GM10248 (cell line): ENCODE measurements at regions not wholly inside any gene's neighbourhood (a gene's known extent, or its start where the extent isn't known, plus 50 kb on each side); places are given as distances from the start of the nearest gene placed in this dataset.

Experiments
- CTCF ChIA-PET: fragments of 300-600 bp; sonication (Branson Sonifier 250); formaldehyde crosslinking; extraction: SDS; loops from one replicate; lab custom pipeline; 2021; ENCODE audit warnings: antibody characterized with exemption; lab: Yijun Ruan, JAX
- POLR2A ChIA-PET: fragments of 350-650 bp; sonication (Branson Sonifier 250); formaldehyde crosslinking; extraction: SDS; loops from one replicate; lab custom pipeline; 2020; ENCODE audit warnings: antibody characterized with exemption; lab: Yijun Ruan, JAX
- DNase-seq: peaks from one replicate; pipeline ENCODE4 v3.0.0; 2012; ENCODE audit errors: extremely low spot score
- CTCF ChIP-seq: IDR thresholded peaks from 2 replicates; pipeline ENCODE4 v1.5.1; 2012; ENCODE audit warnings: mild to moderate bottlenecking, low read depth; ENCODE audit errors: extremely low read depth, missing control alignments, control extremely low read depth

GRCh38 chr5:173741729-173742431 lies 125.4 kb upstream of the BOD1 start:
- CTCF ChIA-PET = interaction anchor here (0.9 to 1.5 kb wide), 2 partner anchors 11 to 13 kb away, joined by 3 to 4 read pairs; no protein-coding TSS in a partner anchor

GRCh38 chr5:173742432-173742816 lies 126.0 kb upstream of the BOD1 start:
- POLR2A ChIA-PET = interaction anchor here (0.6 kb wide), 1 partner anchor 29 kb away, joined by 3 read pairs; no protein-coding TSS in a partner anchor
- CTCF ChIA-PET = interaction anchor here (1.5 kb wide), 1 partner anchor 12 kb away, joined by 4 read pairs; no protein-coding TSS in a partner anchor
- peak; percentile 79 for DNase-seq
- TF ChIP-seq CTCF = no peak

More at GRCh38 chr5:173741729-173742431, 125.4 kb upstream of the BOD1 start:
- POLR2A ChIA-PET = interaction anchor here (0.6 kb wide), 1 partner anchor 29 kb away, joined by 3 read pairs; no protein-coding TSS in a partner anchor
- TF ChIP-seq CTCF = no peak
- no peak for DNase-seq

GRCh38 chr5:173743641-173744343 lies 127.3 kb upstream of the BOD1 start:
- ChIA-PET POLR2A (interaction anchor here (0.6 kb wide), 1 partner anchor 63 kb away, joined by 3 read pairs; no protein-coding TSS in a partner anchor), CTCF (interaction anchor here (1.2 to 3.2 kb wide), 2 partner anchors 10 to 181 kb away, joined by 3 to 12 read pairs; no protein-coding TSS in a partner anchor)
- DNase-seq = peak; percentile 46
- TF ChIP-seq CTCF = no peak

GRCh38 chr5:173744551-173744950 lies 128.1 kb upstream of the BOD1 start:
- ChIA-PET CTCF (interaction anchor here (0.8 to 3.2 kb wide), 3 partner anchors 9 to 14 kb away, joined by 3 to 12 read pairs (median 4); no protein-coding TSS in a partner anchor), POLR2A (interaction anchor here (0.6 to 0.9 kb wide), 2 partner anchors 64 to 77 kb away, joined by 3 to 6 read pairs; no protein-coding TSS in a partner anchor)
- DNase-seq = no peak
- no peak for TF ChIP-seq CTCF

- POLR2A ChIA-PET = interaction anchor here (0.9 kb wide), 1 partner anchor 76 kb away, joined by 6 read pairs; no protein-coding TSS in a partner anchor
- CTCF ChIA-PET = interaction anchor here (0.8 to 3.2 kb wide), 5 partner anchors 9 to 180 kb away, joined by 3 to 12 read pairs (median 4); no protein-coding TSS in a partner anchor
- no peak for TF ChIP-seq CTCF
- DNase-seq = peak; percentile 40
Measured at GRCh38 chr5:173745123-173745522, 128.7 kb upstream of the BOD1 start.

GRCh38 chr5:173745557-173745956 lies 129.1 kb upstream of the BOD1 start:
- TF ChIP-seq CTCF = no peak
- POLR2A ChIA-PET = interaction anchor here (0.9 kb wide), 1 partner anchor 76 kb away, joined by 6 read pairs; no protein-coding TSS in a partner anchor

More at GRCh38 chr5:173745557-173745956, 129.1 kb upstream of the BOD1 start:
- CTCF ChIA-PET = interaction anchor here (0.8 to 3.2 kb wide), 6 partner anchors 8 to 180 kb away, joined by 3 to 12 read pairs (median 4); no protein-coding TSS in a partner anchor
- no peak for DNase-seq
